Heart left ventricle (tissue), 13 donors: ENCODE measurements at regions not wholly inside any gene's neighbourhood (a gene's known extent, or its start where the extent isn't known, plus 50 kb on each side); places are given as distances from the start of the nearest gene placed in this dataset.

Experiments used
- POLR2A ChIP-seq, 2 donors: fragments of 450-650 bp; IDR thresholded peaks; one replicate each; pipeline ENCODE4 v1.6.1; 2017; ENCODE audit warnings: antibody characterized with exemption in 2 of 2, mild to moderate bottlenecking in 2 of 2, moderate library complexity in 2 of 2
- TF ChIP-seq, protein P1 (sequence below), 12 donors: fragments of 200-600 bp; sonication (generic) in 4 of 12; IDR thresholded peaks; one replicate each; pipeline versions ENCODE4 v1.5.0 to v1.8.0; 2018 to 2022; ENCODE audit warnings: antibody characterized with exemption in 12 of 12, mild to moderate bottlenecking in 5 of 12
- donor health status: ischemic (EF 13 %, LVEDD 7.1; RV severe dilation, severe dysfunction).
- donor health status: DM: no; HTN: yes; CAD: no.
- donor health status: DM: no; HTN: no; CAD: no.
- donor health status: ischemic (EF 25% LVEDD 6.9; RV normal size, moderate dysfunction).
- donor health status: ischemic (EF 25% LVEDD 5.7; RV mildly dilated, moderate dysfunction).
- donor health status: ischemic (EF 35%, LVEDD 5.7; RV mildly dilated, moderate dysfunction).
- donor health status: nonischemic (EF 11% LVEDD 7.7; RV severe dilation, severe dysfunction).
- donor health status: DM: yes; HTN: yes; CAD: no.
- donor health status: PGD.
- donor health status: ischemic (EF 29% LVEDD 5.4; RV normal size, mild dysfunction).
- donor health status: nonischemic (EF 23%, LVEDD 6.1; RV moderate dilation, normal function).

DNA sequence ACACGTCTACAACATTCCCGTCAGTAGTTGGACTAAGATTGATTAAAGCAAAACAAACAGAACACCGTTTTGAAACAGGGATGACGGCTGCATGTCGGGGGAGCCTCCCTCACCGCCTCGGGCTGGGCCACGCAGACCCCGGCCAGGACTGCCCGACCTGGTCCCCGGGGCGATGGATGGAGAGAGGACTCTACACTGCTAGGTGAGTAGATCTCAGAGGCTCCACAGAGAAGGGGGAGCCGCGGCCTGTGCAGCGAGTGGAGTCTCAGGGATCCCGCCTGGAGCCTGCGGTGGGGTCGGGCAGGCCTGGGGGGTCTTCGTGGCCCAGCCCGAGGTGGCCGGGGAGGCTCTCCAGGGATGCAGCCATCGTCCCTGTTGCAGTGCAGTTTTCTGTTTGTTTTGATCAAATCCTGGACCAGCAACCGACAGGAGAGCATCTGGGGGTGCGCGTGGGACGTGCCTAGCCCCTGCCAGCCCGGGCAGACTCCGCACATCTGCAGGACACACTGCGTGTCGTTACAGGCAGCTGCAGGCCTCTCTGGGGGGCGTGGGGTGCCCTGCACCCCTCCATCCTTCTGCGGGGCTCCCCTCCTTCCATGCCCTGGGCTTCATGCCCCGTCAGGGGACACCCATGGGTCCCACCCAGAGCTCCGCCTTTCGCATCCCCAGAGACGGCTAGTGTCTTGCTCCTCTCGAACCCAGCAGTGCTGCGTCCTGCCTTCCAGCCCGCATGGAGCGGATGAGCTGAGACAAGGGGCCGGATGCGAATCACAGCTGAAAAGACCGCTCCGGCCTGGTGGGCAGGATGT is 143.6 kb downstream of the RTP5 start:
- TF ChIP-seq, protein P1, sequence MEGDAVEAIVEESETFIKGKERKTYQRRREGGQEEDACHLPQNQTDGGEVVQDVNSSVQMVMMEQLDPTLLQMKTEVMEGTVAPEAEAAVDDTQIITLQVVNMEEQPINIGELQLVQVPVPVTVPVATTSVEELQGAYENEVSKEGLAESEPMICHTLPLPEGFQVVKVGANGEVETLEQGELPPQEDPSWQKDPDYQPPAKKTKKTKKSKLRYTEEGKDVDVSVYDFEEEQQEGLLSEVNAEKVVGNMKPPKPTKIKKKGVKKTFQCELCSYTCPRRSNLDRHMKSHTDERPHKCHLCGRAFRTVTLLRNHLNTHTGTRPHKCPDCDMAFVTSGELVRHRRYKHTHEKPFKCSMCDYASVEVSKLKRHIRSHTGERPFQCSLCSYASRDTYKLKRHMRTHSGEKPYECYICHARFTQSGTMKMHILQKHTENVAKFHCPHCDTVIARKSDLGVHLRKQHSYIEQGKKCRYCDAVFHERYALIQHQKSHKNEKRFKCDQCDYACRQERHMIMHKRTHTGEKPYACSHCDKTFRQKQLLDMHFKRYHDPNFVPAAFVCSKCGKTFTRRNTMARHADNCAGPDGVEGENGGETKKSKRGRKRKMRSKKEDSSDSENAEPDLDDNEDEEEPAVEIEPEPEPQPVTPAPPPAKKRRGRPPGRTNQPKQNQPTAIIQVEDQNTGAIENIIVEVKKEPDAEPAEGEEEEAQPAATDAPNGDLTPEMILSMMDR (IDR thresholded peaks at IDR 0.05) = no peak
- no peak for TF ChIP-seq POLR2A (IDR thresholded peaks at IDR 0.05)
